Endothelial cell of umbilical vein (primary cell): ENCODE measurements at regions not wholly inside any gene's neighbourhood (a gene's known extent, or its start where the extent isn't known, plus 50 kb on each side); places are given as distances from the start of the nearest gene placed in this dataset.

ENCODE experiments used
- BruUV-seq: library from RNA; stranded (reverse); fragments of 400-500 nt; replicated peaks from 2 replicates; lab custom pipeline; 2021; lab: Mats Ljungman, UMichigan
- CTCF ChIA-PET: fragments of 300-600, 350-600 bp; sonication (Branson Sonifier 250); formaldehyde crosslinking; loops from one replicate; lab custom pipeline; 2021; ENCODE audit warnings: antibody characterized with exemption, inconsistent platforms; lab: Charles Lee
- POLR2A ChIA-PET: fragments of 300-600, 350-600 bp; sonication (Branson Sonifier 250); formaldehyde crosslinking; loops from one replicate; lab custom pipeline; 2021; ENCODE audit warnings: antibody characterized with exemption, inconsistent platforms; lab: Charles Lee
- DNase-seq: peaks from one replicate; pipeline ENCODE4 v3.0.0-alpha.2; 2011; ENCODE audit warnings: low read depth, low spot score
- FAIRE-seq: peaks from 2 replicates; lab custom pipeline; 2011; peaks lifted over from hg19 to GRCh38; lab: Jason Lieb, UNC
- H2AFZ ChIP-seq: 2 replicates; pipeline ENCODE4 v1.6.0; 2012; ENCODE audit warnings: low read depth, low read length, control low read depth, inconsistent platforms
- H3K27ac ChIP-seq: 2 replicates; pipeline ENCODE4 v1.5.1; 2011; ENCODE audit warnings: low read depth, mild to moderate bottlenecking, control low read depth, low read length, moderate library complexity; ENCODE audit not compliant: insufficient read depth
- H3K27me3 ChIP-seq, 2 experiments: 2 replicates each; pipeline versions ENCODE4 v1.6.0 to v1.6.1; 2011; ENCODE audit warnings: low read length in 2 of 2, mixed read lengths in 1 of 2; ENCODE audit not compliant: control insufficient read depth in 2 of 2, insufficient read depth in 2 of 2
- H3K36me3 ChIP-seq, 2 experiments: 2 replicates in 1 of 2; 3 replicates in 1 of 2; pipeline ENCODE4 v1.5.1; 2011; ENCODE audit warnings: low read length in 2 of 2, mild to moderate bottlenecking in 1 of 2, moderate library complexity in 1 of 2; ENCODE audit not compliant: control insufficient read depth in 2 of 2, insufficient read depth in 2 of 2; ENCODE audit errors: extremely low read depth in 1 of 2
- H3K4me1 ChIP-seq: 3 replicates; pipeline ENCODE4 v1.5.1; 2011; ENCODE audit warnings: mild to moderate bottlenecking, low read length; ENCODE audit not compliant: control insufficient read depth, insufficient read depth; ENCODE audit errors: extremely low read depth
- H3K4me2 ChIP-seq: 2 replicates; pipeline ENCODE4 v1.6.1; 2011; ENCODE audit warnings: low read length, control low read depth, mixed read lengths; ENCODE audit not compliant: insufficient read depth
- H3K4me3 ChIP-seq, 3 experiments: fragments of 200-600 bp in 1 of 3; sonication (generic), shearing (Covaris generic) in 1 of 3; replicated peaks in 1 of 3; 2 replicates each; pipeline ENCODE4 v1.5.1; 2011 to 2016; ENCODE audit warnings: control low read depth in 3 of 3, low read length in 3 of 3, mild to moderate bottlenecking in 2 of 3, inconsistent platforms in 1 of 3, low read depth in 1 of 3, moderate library complexity in 1 of 3; ENCODE audit not compliant: insufficient read depth in 1 of 3
- H3K79me2 ChIP-seq: 2 replicates; pipeline ENCODE4 v1.6.0; 2012; ENCODE audit warnings: low read length, inconsistent platforms; ENCODE audit not compliant: control insufficient read depth, insufficient read depth
- H3K9ac ChIP-seq: replicated peaks from 2 replicates; pipeline ENCODE3; 2011; ENCODE audit warnings: low read length, control low read depth; ENCODE audit not compliant: insufficient read depth; ENCODE audit errors: extremely low read depth
- H3K9me1 ChIP-seq: replicated peaks from 3 replicates; pipeline ENCODE4 v1.6.0; 2011; ENCODE audit warnings: mild to moderate bottlenecking, low read length; ENCODE audit not compliant: control insufficient read depth, insufficient read depth; ENCODE audit errors: extremely low read depth
- H3K9me3 ChIP-seq: replicated peaks from 2 replicates; pipeline ENCODE4 v1.5.1; 2012; ENCODE audit warnings: low read length, inconsistent platforms; ENCODE audit not compliant: control insufficient read depth, insufficient read depth
- H4K20me1 ChIP-seq: replicated peaks from 2 replicates; pipeline ENCODE3; 2011; ENCODE audit warnings: mild to moderate bottlenecking, low read length; ENCODE audit not compliant: control insufficient read depth, insufficient read depth; ENCODE audit errors: extremely low read depth
- EZH2 ChIP-seq: IDR thresholded peaks from 2 replicates; pipeline ENCODE4 v1.6.1; 2012; ENCODE audit warnings: borderline replicate concordance, low read depth, mild to moderate bottlenecking, moderate library complexity, low read length, inconsistent platforms; ENCODE audit not compliant: severe bottlenecking
- FOS ChIP-seq: IDR thresholded peaks from 2 replicates; pipeline ENCODE4 v1.6.1; 2011; ENCODE audit warnings: mild to moderate bottlenecking, low read length, moderate library complexity, borderline replicate concordance; ENCODE audit not compliant: insufficient read depth
- GATA2 ChIP-seq: IDR thresholded peaks from 2 replicates; pipeline ENCODE4 v1.7.0; 2011; ENCODE audit warnings: low read depth, mild to moderate bottlenecking, moderate library complexity, mixed read lengths, low read length; ENCODE audit not compliant: insufficient read length, insufficient read depth
- JUN ChIP-seq: IDR thresholded peaks from 2 replicates; pipeline ENCODE4 v1.6.1; 2011; ENCODE audit warnings: borderline replicate concordance, low read depth; ENCODE audit not compliant: insufficient read length, insufficient read depth
- MAX ChIP-seq: IDR thresholded peaks from 2 replicates; pipeline ENCODE4 v1.6.1; 2011; ENCODE audit not compliant: insufficient read depth, insufficient read length
- MYC ChIP-seq: IDR thresholded peaks from one replicate; pipeline ENCODE4 v1.6.1; 2011; ENCODE audit warnings: mild to moderate bottlenecking, low read depth, low read length
- POLR2A ChIP-seq: IDR thresholded peaks from 2 replicates; pipeline ENCODE4 v1.6.1; 2012; ENCODE audit warnings: low read depth, mild to moderate bottlenecking, control low read depth, low read length
- POLR2AphosphoS5 ChIP-seq: IDR thresholded peaks from 2 replicates; pipeline ENCODE4 v1.6.1; 2012; ENCODE audit warnings: low read depth, mild to moderate bottlenecking, control low read depth, low read length, moderate library complexity; ENCODE audit not compliant: insufficient read depth
- dilution Hi-C: fragments of 300-500 bp; cut with MboI; formaldehyde crosslinking; loops from one replicate; pipeline ENCODE4 v1.15.0; 2019; ENCODE audit warnings: low sequenced_read_pairs; ENCODE audit not compliant: extremely low pct_ligation_motif_present
- intact Hi-C: fragments of 100-400 bp; cut with micrococcal nuclease; formaldehyde crosslinking; loops from one replicate; pipeline ENCODE4 v1.10.0; 2022
- TF ChIP-seq, protein P1 (sequence below), 2 donors: IDR thresholded peaks; 1 replicate in 1 of 2; 2 replicates in 1 of 2; pipeline ENCODE4 v1.5.1; 2011; ENCODE audit warnings: low read length in 2 of 2, mild to moderate bottlenecking in 2 of 2, moderate library complexity in 2 of 2, control low read depth in 1 of 2, inconsistent platforms in 1 of 2, low read depth in 1 of 2; ENCODE audit not compliant: insufficient read depth in 1 of 2; ENCODE audit errors: extremely low read depth in 1 of 2

DNA sequence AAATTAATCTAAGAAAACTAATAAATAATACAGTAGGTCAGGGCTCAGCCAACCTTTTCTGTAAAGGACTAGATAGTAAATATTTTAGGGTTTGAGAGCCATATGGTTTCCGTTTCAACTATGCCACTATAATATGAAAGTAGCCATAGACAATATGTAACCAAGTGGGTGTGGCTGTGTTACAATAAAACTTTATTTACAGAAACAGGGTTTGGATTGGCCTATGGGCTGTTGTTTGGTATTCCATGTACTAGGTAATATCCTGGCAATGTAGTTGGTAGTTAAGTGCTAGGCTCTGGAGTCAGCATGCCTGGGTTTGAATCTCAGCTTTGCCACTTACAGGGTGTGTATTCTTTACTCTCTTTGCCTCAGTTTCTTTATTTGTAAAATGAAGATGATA, 156.5 kb upstream of the RPH3A start:
- H3K4me3 ChIP-seq: no peak overlapping the region

More for the DNA sequence above, 156.5 kb upstream of the RPH3A start:
- Histone ChIP-seq H3K4me2 (no peak overlapping the region), H4K20me1 (no peaks in the 10 kb centered on the region), H3K9ac (no peak overlapping the region), H3K79me2 (no peaks in the 10 kb centered on the region), H3K27me3 (no peaks in the 10 kb centered on the region), H3K9me1 (no peaks in the 10 kb centered on the region), H3K4me1 (no peaks in the 10 kb centered on the region), H3K27ac (no peak overlapping the region), H3K36me3 (no peaks in the 10 kb centered on the region), H2AFZ (no peak overlapping the region), H3K9me3 (no peaks in the 10 kb centered on the region)
- FAIRE-seq (no peak), DNase-seq (no peak)
- TF ChIP-seq JUN: no peak
- TF ChIP-seq, protein P1, sequence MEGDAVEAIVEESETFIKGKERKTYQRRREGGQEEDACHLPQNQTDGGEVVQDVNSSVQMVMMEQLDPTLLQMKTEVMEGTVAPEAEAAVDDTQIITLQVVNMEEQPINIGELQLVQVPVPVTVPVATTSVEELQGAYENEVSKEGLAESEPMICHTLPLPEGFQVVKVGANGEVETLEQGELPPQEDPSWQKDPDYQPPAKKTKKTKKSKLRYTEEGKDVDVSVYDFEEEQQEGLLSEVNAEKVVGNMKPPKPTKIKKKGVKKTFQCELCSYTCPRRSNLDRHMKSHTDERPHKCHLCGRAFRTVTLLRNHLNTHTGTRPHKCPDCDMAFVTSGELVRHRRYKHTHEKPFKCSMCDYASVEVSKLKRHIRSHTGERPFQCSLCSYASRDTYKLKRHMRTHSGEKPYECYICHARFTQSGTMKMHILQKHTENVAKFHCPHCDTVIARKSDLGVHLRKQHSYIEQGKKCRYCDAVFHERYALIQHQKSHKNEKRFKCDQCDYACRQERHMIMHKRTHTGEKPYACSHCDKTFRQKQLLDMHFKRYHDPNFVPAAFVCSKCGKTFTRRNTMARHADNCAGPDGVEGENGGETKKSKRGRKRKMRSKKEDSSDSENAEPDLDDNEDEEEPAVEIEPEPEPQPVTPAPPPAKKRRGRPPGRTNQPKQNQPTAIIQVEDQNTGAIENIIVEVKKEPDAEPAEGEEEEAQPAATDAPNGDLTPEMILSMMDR (IDR thresholded peaks at IDR 0.05; ENCODE audit: extremely low read depth in 1 of 2, insufficient read depth in 1 of 2, low read depth in 1 of 2, low read length in 2 of 2): no peak
- TF ChIP-seq EZH2: no peak
- TF ChIP-seq POLR2AphosphoS5: no peak
- TF ChIP-seq POLR2A: no peak
- no peak for TF ChIP-seq GATA2
- no peak for TF ChIP-seq FOS
- TF ChIP-seq MYC: no peak
- TF ChIP-seq MAX: no peak
- ChIA-PET CTCF (no interaction called here), POLR2A (no interaction called here)
- intact Hi-C loops (no loop called here), dilution Hi-C loops (no loop called here)
- BruUV-seq: no TSS peak
